Common myeloid progenitor, CD34-positive (primary cell): ENCODE measurements at regions not wholly inside any gene's neighbourhood (a gene's known extent, or its start where the extent isn't known, plus 50 kb on each side); places are given as distances from the start of the nearest gene placed in this dataset.
"Not testable (repeated sequence)": the region's sequence is repeated elsewhere in the genome, so short reads cannot be mapped to it uniquely, and the experiment has no call there.

Source experiments
- CTCF ChIA-PET: fragments of 350-600 bp; sonication (Branson Sonifier 250); formaldehyde crosslinking; loops from one replicate; lab custom pipeline; 2021; ENCODE audit warnings: antibody characterized with exemption; lab: Charles Lee
- POLR2A ChIA-PET: fragments of 350-600 bp; sonication (Branson Sonifier 250); formaldehyde crosslinking; loops from one replicate; lab custom pipeline; 2021; ENCODE audit warnings: antibody characterized with exemption; lab: Charles Lee
- DNase-seq, 3 donors: peaks; one replicate each; pipeline versions ENCODE4 v3.0.0 to v3.0.0-alpha.2; 2013
- H3K27ac ChIP-seq, 2 experiments: 1 replicate in 1 of 2; 2 replicates in 1 of 2; pipeline ENCODE4 v1.7.0; 2013; ENCODE audit warnings: inconsistent platforms in 2 of 2, low read length in 2 of 2, mild to moderate bottlenecking in 2 of 2, low read depth in 1 of 2, moderate library complexity in 1 of 2; ENCODE audit not compliant: severe bottlenecking in 2 of 2, insufficient read depth in 1 of 2, poor library complexity in 1 of 2
- H3K27me3 ChIP-seq, 5 experiments: replicated peaks in 2 of 5; 1 replicate in 3 of 5; 2 replicates in 2 of 5; pipeline versions ENCODE4 v1.6.1 to v1.7.0; 2013; ENCODE audit warnings: low read length in 4 of 5, mild to moderate bottlenecking in 2 of 5, moderate library complexity in 2 of 5, inconsistent platforms in 1 of 5; ENCODE audit not compliant: insufficient read depth in 5 of 5, control insufficient read depth in 4 of 5
- H3K36me3 ChIP-seq, 4 experiments: 1 replicate in 2 of 4; 2 replicates in 2 of 4; pipeline versions ENCODE4 v1.6.1 to v1.7.0; 2013; ENCODE audit warnings: low read length in 3 of 4, control low read depth in 1 of 4, mild to moderate bottlenecking in 1 of 4; ENCODE audit not compliant: control insufficient read depth in 4 of 4, insufficient read depth in 4 of 4
- H3K4me1 ChIP-seq, 4 experiments: 1 replicate in 3 of 4; 2 replicates in 1 of 4; pipeline versions ENCODE4 v1.6.1 to v1.7.1; 2013; ENCODE audit warnings: low read length in 3 of 4, mild to moderate bottlenecking in 3 of 4, control low read depth in 1 of 4, inconsistent platforms in 1 of 4, moderate library complexity in 1 of 4; ENCODE audit not compliant: control insufficient read depth in 4 of 4, insufficient read depth in 4 of 4; ENCODE audit errors: control extremely low read depth in 1 of 4
- H3K4me3 ChIP-seq, 7 experiments: 1 replicate in 4 of 7; 2 replicates in 3 of 7; pipeline versions ENCODE4 v1.5.1 to v1.7.0; 2013; ENCODE audit warnings: mild to moderate bottlenecking in 7 of 7, low read length in 6 of 7, moderate library complexity in 6 of 7, inconsistent platforms in 2 of 7, low read depth in 2 of 7, control low read depth in 1 of 7; ENCODE audit not compliant: insufficient read depth in 4 of 7, control insufficient read depth in 1 of 7; ENCODE audit errors: extremely low read depth in 1 of 7
- H3K9me3 ChIP-seq, 5 experiments: 1 replicate in 4 of 5; 2 replicates in 1 of 5; pipeline versions ENCODE4 v1.6.1 to v1.7.1; 2013; ENCODE audit warnings: low read length in 4 of 5, mild to moderate bottlenecking in 2 of 5, inconsistent platforms in 1 of 5, low read depth in 1 of 5, moderate library complexity in 1 of 5; ENCODE audit not compliant: control insufficient read depth in 4 of 5, insufficient read depth in 2 of 5; ENCODE audit errors: control extremely low read depth in 1 of 5
- WGBS: methylation state at CpG from one replicate; pipeline ENCODE4 v1.1.5; 2013; ENCODE audit not compliant: insufficient coverage; 5-methylcytosine and 5-hydroxymethylcytosine counted together

DNA sequence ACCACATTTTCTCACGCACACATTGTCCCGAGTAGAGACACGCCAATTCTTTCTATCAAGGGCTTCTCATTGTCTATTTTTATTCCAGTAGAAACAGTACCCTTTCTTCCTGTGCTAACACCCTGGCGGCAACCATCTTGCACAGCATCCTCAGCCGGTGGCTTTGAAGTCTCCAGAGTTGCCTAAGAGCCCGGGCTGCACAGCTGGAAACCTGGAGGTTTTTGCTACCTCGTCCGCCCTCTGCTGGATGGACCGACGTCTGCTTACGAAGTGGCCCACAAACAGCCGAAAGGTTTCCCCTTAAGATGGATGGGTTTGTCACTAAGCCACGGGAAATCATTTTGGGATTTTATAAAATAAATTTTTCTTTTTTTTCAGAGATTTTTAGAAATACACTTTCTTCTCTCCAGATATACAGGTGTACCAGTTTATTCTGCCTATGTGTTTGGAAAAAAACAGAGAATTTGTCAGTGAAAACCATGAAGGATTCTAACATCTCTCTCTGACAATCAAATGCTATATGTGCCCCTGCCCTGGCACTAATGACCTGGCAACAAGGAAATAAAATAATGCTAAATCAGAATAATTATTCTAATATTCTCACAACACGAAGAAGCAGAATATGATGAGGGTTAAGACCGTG lies 81.8 kb upstream of the FAM204A start:
- no peak overlapping the region for H3K4me3 ChIP-seq
- no peaks in the 10 kb centered on the region for H3K4me1 ChIP-seq
- 14% methylated on average over 11 of the region's 15 CpGs for WGBS
- CTCF ChIA-PET, result interaction anchor here (0.6 kb wide), 1 partner anchor 925 kb away, joined by 4 read pairs; no protein-coding TSS in a partner anchor
- DNase-seq, result peak; percentile 83 to 93 (median 93)
- POLR2A ChIA-PET, result interaction anchor here (0.6 kb wide), 1 partner anchor 124 kb away, joined by 3 read pairs; no protein-coding TSS in a partner anchor
- no peaks in the 10 kb centered on the region for H3K36me3 ChIP-seq
- H3K27me3 ChIP-seq, result peaks cover 3 to 12% (median 11%) of the 10 kb centered on the region in 5 experiments
- no peak overlapping the region for H3K27ac ChIP-seq
- no peaks in the 10 kb centered on the region for H3K9me3 ChIP-seq

DNA sequence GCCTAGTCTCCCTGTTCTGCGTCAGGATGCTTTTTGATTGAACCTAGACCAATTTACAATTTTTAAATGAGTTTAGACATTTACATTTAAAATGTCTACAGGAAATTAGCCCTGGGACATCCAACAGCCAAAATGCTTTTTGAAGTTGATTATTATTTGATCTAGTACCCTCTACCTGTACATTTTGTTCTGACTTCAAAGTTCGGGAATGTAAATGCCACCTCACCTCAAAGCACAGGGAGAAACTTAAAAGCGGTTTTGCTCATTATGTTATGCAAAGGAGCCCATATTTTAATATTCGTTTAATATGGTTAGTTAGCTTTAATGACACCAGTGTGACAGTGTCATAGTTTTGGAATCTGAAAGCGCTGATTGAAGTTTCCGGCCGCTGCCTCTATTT lies 80.1 kb upstream of the FAM204A start:
- Histone ChIP-seq H3K4me1 (no peaks in the 10 kb centered on the region), H3K9me3 (no peaks in the 10 kb centered on the region), H3K36me3 (no peaks in the 10 kb centered on the region), H3K4me3 (no peak overlapping the region), H3K27me3 (peaks cover 5 to 16% (median 7%) of the 10 kb centered on the region in 5 experiments), H3K27ac (no peak overlapping the region)
- DNase-seq, result no peak
- POLR2A ChIA-PET, result no interaction called here
- CTCF ChIA-PET, result no interaction called here
- WGBS, result 85% methylated on average over 5 of the region's 7 CpGs

DNA sequence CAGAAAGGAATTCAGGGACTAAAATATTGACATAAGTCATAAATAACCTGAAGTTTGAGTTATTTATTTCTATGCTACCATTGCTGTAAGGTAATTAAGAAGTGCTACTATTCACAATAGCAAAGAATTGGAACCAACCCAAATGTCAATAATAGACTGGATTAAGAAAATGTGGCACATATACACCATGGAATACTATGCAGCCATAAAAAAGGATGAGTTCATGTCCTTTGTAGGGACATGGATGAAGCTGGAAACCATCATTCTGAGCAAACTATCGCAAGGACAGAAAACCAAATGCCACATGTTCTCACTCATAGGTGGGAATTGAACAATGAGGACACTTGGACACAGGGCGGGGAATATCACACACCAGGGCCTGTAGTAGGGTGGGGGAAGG lies 77.9 kb upstream of the FAM204A start:
- H3K9me3 ChIP-seq, H3K36me3 ChIP-seq, H3K27ac ChIP-seq, POLR2A ChIA-PET, DNase-seq, H3K4me3 ChIP-seq, CTCF ChIA-PET, H3K4me1 ChIP-seq: not testable (repeated sequence)
- H3K27me3 ChIP-seq, result peaks cover 8 to 25% (median 18%) of the 10 kb centered on the region in 5 experiments
- no CpG with 5 or more reads among the region's 2 CpGs for WGBS

DNA sequence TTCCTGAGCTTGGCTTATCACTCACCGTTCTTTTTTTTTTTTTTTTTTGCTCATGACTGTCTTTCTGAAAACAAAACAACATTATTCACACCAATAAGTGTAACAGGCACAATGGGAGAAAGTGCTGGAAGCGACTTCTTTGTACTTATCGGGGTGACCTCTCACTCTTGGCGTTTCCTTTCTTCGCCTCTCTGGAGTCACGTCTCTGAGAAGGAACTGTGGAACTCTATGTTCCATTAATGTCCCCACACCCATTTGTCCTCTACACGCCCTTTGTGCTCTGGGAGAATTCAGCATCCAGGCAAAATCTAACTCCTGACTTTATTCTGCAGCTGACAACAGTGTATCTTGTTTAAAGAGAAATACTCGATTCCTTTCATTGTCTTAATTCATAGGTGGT lies 70.8 kb upstream of the FAM204A start:
- Histone ChIP-seq H3K36me3 (no peaks in the 10 kb centered on the region), H3K27me3 (peaks cover 2 to 24% (median 17%) of the 10 kb centered on the region in 5 experiments), H3K4me3 (no peak overlapping the region), H3K4me1 (no peaks in the 10 kb centered on the region), H3K9me3 (no peaks in the 10 kb centered on the region), H3K27ac (no peak overlapping the region)
- DNase-seq, result no peak
- POLR2A ChIA-PET, result no interaction called here
- CTCF ChIA-PET, result no interaction called here
- 84% methylated on average over 6 of the region's 8 CpGs for WGBS

DNA sequence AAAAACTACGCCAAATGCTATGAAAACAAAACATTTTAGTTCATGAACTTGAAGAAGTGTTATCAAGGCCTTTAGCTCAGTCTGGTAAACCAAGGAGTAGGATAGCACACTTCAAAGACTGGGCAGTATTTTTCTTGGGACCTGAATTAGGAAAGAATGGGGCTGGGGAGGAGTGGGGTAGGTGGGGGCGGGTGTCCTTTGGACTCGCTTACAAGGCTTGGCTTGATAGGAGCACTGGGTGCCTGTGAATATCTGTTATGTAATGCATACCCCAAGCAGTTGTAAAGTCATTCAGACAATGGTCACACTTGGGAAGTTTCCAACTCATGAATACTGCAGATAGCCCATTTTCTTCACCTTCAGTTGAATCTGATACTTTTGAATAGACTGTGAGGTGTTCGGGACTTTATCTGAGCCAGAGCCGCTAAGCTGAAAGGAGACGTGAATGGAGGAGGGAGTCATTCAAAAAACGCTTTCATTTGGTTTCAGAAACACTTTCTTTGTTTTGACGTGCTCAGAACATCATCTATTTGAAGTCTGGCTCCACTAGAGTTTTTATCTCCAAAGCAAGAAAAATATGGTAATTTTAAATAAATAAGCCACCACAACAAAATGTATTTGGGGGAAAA lies 70.1 kb upstream of the FAM204A start:
- Histone ChIP-seq H3K9me3 (no peaks in the 10 kb centered on the region), H3K36me3 (no peaks in the 10 kb centered on the region), H3K27ac (no peak overlapping the region), H3K4me1 (no peaks in the 10 kb centered on the region), H3K4me3 (no peak overlapping the region), H3K27me3 (peaks cover 2 to 22% (median 15%) of the 10 kb centered on the region in 5 experiments)
- POLR2A ChIA-PET, result no interaction called here
- CTCF ChIA-PET, result no interaction called here
- DNase-seq, result no peak
- WGBS, result 94% methylated on average over 5 of the region's 8 CpGs

DNA sequence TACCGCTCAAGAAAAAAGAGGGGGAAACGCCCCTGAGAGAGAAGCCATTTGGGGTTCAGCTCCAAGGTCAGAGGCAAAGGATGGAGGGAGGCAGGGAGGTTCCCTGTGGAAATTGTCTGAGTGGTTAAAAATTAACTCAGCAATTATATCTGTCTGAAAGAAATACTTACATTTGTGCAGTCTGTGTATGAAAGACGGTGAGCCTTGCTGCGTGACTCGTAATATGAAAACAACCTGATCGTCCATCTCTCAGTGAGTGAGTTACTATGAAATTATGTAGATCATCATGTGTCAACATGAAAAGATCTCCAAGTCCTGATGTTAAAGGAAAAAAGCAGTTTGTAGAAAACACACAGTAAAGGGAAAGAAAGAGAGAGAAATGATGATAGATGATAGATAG lies 67.2 kb upstream of the FAM204A start:
- H3K36me3 ChIP-seq, result no peaks in the 10 kb centered on the region
- no peak overlapping the region for H3K4me3 ChIP-seq
- WGBS, result 83% methylated on average over 6 of the region's 6 CpGs
- ChIA-PET POLR2A (no interaction called here), CTCF (no interaction called here)
- H3K9me3 ChIP-seq, result no peaks in the 10 kb centered on the region
- peaks cover 0 to 13% (median 2%) of the 10 kb centered on the region in 5 experiments for H3K27me3 ChIP-seq
- no peak overlapping the region for H3K27ac ChIP-seq
- no peak for DNase-seq
- no peaks in the 10 kb centered on the region for H3K4me1 ChIP-seq

DNA sequence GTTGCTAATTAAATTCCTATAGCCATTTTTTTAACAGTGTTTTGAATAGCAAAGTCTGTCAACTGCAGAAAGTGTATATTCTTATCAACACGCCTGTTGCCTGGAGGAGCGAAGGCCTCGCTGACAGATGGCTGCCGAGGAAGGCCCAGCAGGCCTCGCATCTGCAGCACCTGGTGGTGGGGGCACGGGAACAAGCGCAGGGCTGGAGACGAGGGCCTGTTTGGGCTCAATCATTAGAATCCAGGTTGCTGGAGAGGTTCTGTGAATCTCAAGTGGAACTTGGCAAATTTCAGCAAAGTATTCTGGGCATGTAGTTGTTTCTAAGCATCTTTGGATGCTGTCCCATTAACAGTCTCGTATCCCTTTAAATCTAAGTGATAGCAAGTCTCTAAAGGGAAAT lies 66.1 kb upstream of the FAM204A start:
- no peak overlapping the region for H3K27ac ChIP-seq
- H3K9me3 ChIP-seq, result no peaks in the 10 kb centered on the region
- no peak overlapping the region for H3K4me3 ChIP-seq
- H3K27me3 ChIP-seq, result peaks cover under 1 to 16% (median 3%) of the 10 kb centered on the region in 5 experiments
- no peaks in the 10 kb centered on the region for H3K36me3 ChIP-seq
- no peak for DNase-seq
- CTCF ChIA-PET, result no interaction called here
- no peaks in the 10 kb centered on the region for H3K4me1 ChIP-seq
- POLR2A ChIA-PET, result no interaction called here
- 95% methylated on average over 9 of the region's 9 CpGs for WGBS
